22Rv1 (cell line): ENCODE measurements at regions not wholly inside any gene's neighbourhood (a gene's known extent, or its start where the extent isn't known, plus 50 kb on each side); places are given as distances from the start of the nearest gene placed in this dataset.

Experiments used
- H3K27ac ChIP-seq: fragments of 450-650 bp; 2 replicates; pipeline ENCODE4 v1.5.1; 2017
- CTCF ChIP-seq: fragments of 450-650 bp; IDR thresholded peaks from 2 replicates; pipeline ENCODE4 v1.5.1; 2017; ENCODE audit warnings: mild to moderate bottlenecking
- ZFX ChIP-seq: fragments of 450-650 bp; IDR thresholded peaks from 2 replicates; pipeline ENCODE4 v1.6.1; 2017; ENCODE audit warnings: antibody characterized with exemption, borderline replicate concordance

- TF ChIP-seq ZFX = no peak
- no peak for TF ChIP-seq CTCF
Measured at GRCh38 chr9:99573886-99574285, 247.8 kb upstream of the NR4A3 start.

DNA sequence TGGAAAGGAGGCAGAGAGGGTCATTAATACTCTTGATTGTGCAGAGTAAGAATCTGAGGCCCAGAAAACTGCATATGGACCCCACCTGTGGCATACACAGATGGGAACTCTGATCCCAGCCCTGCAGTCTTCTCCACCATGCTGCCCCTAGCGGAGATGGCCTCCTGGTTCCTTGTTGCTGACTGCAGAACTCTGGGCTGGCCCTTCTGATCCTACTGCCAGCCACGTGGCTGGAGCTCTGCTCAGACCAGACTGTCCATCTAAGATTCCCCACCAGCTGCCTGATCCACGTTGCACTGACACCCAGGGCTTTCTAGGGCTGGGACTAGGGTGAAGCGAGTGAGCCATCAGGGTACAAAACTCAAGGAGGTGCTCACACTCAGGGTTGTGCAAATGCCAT lies 245.7 kb upstream of the NR4A3 start:
- no peak overlapping the region for H3K27ac ChIP-seq
- TF ChIP-seq ZFX (no peak), CTCF (no peak)

More at GRCh38 chr9:99573886-99574285, 247.8 kb upstream of the NR4A3 start:
- no peak overlapping the region for H3K27ac ChIP-seq

GRCh38 chr9:99576876-99577275 lies 244.8 kb upstream of the NR4A3 start:
- no peak overlapping the region for H3K27ac ChIP-seq
- TF ChIP-seq ZFX = no peak
- TF ChIP-seq CTCF = no peak

DNA sequence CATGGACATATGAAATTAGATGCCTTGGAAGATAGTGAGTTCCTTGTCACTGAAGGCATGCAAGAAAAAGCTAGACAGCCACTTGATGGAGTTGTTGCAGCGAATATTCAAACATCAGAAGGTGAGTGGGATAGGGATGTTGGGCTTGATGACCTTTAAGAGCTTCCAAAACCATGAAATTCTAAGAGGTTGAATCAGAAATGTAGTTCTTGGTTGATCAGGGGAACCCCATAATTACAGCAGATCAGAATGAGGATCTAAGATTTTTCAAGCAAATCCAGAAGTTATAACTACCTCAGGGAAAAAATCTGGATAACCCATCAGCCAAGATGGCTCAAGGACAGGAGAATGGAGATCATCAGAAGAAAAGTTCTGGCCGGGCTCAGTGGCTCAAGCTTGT lies 244.3 kb upstream of the NR4A3 start:
- TF ChIP-seq CTCF = no peak
- no peak for TF ChIP-seq ZFX

DNA sequence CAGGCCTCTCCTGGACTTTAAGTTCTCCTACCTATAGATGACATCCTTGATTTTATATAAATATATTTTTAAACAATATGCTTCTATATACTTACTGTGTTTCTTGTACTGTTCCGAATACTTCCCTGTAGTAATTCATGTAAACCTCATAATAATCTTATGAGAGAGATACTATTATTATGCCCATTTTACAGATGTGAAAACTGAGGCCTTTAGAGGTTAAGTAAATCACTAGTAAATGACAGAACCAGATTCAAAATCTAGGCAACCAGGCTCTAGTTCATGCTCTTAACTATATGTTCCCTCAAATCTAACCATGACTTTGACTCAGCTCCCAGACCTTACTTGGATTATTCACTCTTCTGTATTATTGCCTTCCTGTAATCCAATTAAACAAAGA lies 243.0 kb upstream of the NR4A3 start:
- TF ChIP-seq ZFX = no peak
- TF ChIP-seq CTCF = no peak
- no peak overlapping the region for H3K27ac ChIP-seq

More for the DNA sequence above, 244.3 kb upstream of the NR4A3 start:
- no peak overlapping the region for H3K27ac ChIP-seq

- TF ChIP-seq CTCF (no peak), ZFX (no peak)
- H3K27ac ChIP-seq = no peak overlapping the region
Measured at GRCh38 chr9:99579964-99580363, 241.7 kb upstream of the NR4A3 start.

- TF ChIP-seq ZFX (no peak), CTCF (no peak)
- no peak overlapping the region for H3K27ac ChIP-seq
Measured at GRCh38 chr9:99582814-99583213, 238.9 kb upstream of the NR4A3 start.
